T-cell (primary cell): ENCODE measurements at regions not wholly inside any gene's neighbourhood (a gene's known extent, or its start where the extent isn't known, plus 50 kb on each side); places are given as distances from the start of the nearest gene placed in this dataset.

ENCODE experiments used
- ATAC-seq, 4 experiments: fragments of 200-7000 bp in 3 of 4; fragments of 150-1000 bp in 1 of 4; cut with Tn5 transposase; replicated peaks in 1 of 4; 1 replicate in 3 of 4; 2 replicates in 1 of 4; pipeline ENCODE4 v1.10.0; 2021; ENCODE audit warnings: moderate library complexity in 3 of 4, mild to moderate bottlenecking in 2 of 4, moderate number of reproducible peaks in 1 of 4
- CTCF ChIA-PET, 2 donors: fragments of 300-600 bp; sonication (Branson Sonifier 250); formaldehyde crosslinking; loops; one replicate each; lab custom pipeline; 2022; ENCODE audit warnings: antibody characterized with exemption in 2 of 2; lab: Charles Lee
- POLR2A ChIA-PET, 2 donors: fragments of 300-600 bp; sonication (Branson Sonifier 250); formaldehyde crosslinking; loops; one replicate each; lab custom pipeline; 2022; ENCODE audit warnings: antibody characterized with exemption in 2 of 2; lab: Charles Lee
- DNase-seq, 35 experiments: peaks; one replicate each; pipeline versions ENCODE4 v3.0.0 to v3.0.0-alpha.2; 2013 to 2023
- H3K27ac ChIP-seq: one replicate; pipeline ENCODE4 v1.5.1; 2013; ENCODE audit warnings: low read length
- H3K27me3 ChIP-seq, 2 experiments: replicated peaks in 1 of 2; 1 replicate in 1 of 2; 2 replicates in 1 of 2; pipeline versions ENCODE4 v1.6.1 to v1.7.0; 2013; ENCODE audit warnings: low read length in 1 of 2, mixed read lengths in 1 of 2; ENCODE audit not compliant: control insufficient read depth in 2 of 2, insufficient read depth in 2 of 2; ENCODE audit errors: extremely low read depth in 1 of 2
- H3K36me3 ChIP-seq, 2 donors: 1 replicate in 1 of 2; 2 replicates in 1 of 2; pipeline versions ENCODE4 v1.6.1 to v1.7.0; 2013; ENCODE audit warnings: low read length in 1 of 2; ENCODE audit not compliant: control insufficient read depth in 2 of 2, insufficient read depth in 1 of 2; ENCODE audit errors: extremely low read depth in 1 of 2
- H3K4me1 ChIP-seq, 2 experiments: 1 replicate in 1 of 2; 2 replicates in 1 of 2; pipeline versions ENCODE4 v1.6.1 to v1.7.0; 2013; ENCODE audit warnings: low read length in 2 of 2, mixed read lengths in 1 of 2; ENCODE audit not compliant: insufficient read depth in 2 of 2, control insufficient read depth in 1 of 2; ENCODE audit errors: extremely low read depth in 1 of 2
- H3K4me3 ChIP-seq, 2 donors: 1 replicate in 1 of 2; 2 replicates in 1 of 2; pipeline versions ENCODE4 v1.5.1 to v1.7.0; 2013; ENCODE audit warnings: mild to moderate bottlenecking in 2 of 2, low read length in 1 of 2, moderate library complexity in 1 of 2; ENCODE audit not compliant: control insufficient read depth in 1 of 2; ENCODE audit errors: extremely low read depth in 1 of 2
- H3K9me3 ChIP-seq: 2 replicates; pipeline ENCODE4 v1.7.0; 2013
- H3K27ac Mint-ChIP-seq, 2 donors: one replicate each; pipeline ENCODE4 v1.8.0; 2020 to 2021; ENCODE audit warnings: mild to moderate bottlenecking in 2 of 2, mixed read lengths in 2 of 2
- H3K27me3 Mint-ChIP-seq, 2 donors: one replicate each; pipeline ENCODE4 v1.8.0; 2021 to 2022; ENCODE audit warnings: mixed read lengths in 2 of 2
- H3K36me3 Mint-ChIP-seq: one replicate; pipeline ENCODE4 v1.8.0; 2021; ENCODE audit warnings: mixed read lengths
- H3K4me1 Mint-ChIP-seq, 3 donors: one replicate each; pipeline ENCODE4 v1.8.0; 2020 to 2022; ENCODE audit warnings: mixed read lengths in 3 of 3, mild to moderate bottlenecking in 1 of 3
- H3K4me3 Mint-ChIP-seq, 3 donors: one replicate each; pipeline ENCODE4 v1.8.0; 2020 to 2022; ENCODE audit warnings: mild to moderate bottlenecking in 3 of 3, mixed read lengths in 3 of 3, moderate library complexity in 3 of 3
- H3K9me3 Mint-ChIP-seq, 3 donors: one replicate each; pipeline ENCODE4 v1.8.0; 2020 to 2022; ENCODE audit warnings: mixed read lengths in 3 of 3
- WGBS: methylation state at CpG from one replicate; pipeline ENCODE4 v1.1.5; 2013; ENCODE audit warnings: missing lambda C conversion rate; ENCODE audit not compliant: insufficient coverage; 5-methylcytosine and 5-hydroxymethylcytosine counted together

DNA sequence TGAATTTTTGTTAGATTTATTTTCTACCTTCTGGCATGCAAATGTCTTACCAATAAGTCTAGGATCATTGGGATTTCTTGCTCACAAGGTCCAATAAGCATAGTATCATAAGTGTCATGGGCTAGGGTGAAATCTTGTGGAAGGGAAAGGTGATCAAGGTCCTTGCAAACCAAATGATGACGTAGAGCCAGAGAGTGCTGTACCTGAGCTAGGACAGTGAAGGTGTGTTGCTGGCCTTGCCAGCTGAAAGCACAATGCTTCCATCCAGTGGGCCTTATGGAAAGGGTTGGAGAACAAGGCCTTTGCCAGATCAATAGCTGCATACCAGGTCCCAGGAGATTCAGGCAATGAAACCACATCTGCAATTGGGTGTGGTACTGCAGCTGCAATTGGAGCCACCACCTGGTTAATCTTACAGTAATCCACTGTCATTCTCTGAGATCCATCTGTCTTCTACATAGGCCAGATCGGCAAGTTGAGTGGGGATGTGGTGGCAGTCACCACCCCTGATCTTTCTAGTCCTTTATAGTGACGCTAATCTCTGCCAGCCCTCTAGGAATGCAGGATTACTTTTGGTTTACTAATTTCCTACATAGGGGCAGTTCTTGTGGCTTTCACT is 208.9 kb upstream of the MYL2 start:
- H3K27ac Mint-ChIP-seq = no peak overlapping the region
- CTCF ChIA-PET = no interaction called here
- 100% methylated on average over 1 of the region's 3 CpGs for WGBS

DNA sequence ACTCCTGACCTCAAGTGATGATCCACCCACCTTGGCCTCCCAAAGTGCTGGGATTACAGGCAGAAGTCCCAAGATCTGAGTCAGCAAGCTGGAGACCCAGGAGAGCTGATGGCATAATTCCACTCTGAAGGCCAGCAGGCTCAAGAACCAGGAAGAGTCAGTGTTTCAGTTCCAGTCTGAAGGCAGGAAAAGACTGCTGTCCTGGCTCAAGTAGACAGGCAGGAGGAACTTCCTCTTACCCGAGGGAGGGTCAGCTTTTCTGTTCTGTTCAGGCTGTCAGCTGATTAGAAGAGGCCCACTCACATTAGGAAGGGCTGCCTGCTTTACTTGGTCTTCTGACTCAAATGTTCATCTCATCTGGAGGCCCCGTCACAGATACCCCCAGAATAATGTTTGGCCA is 206.0 kb upstream of the MYL2 start:
- 64% methylated on average over 2 of the region's 2 CpGs for WGBS
- H3K36me3 ChIP-seq = no peaks in the 10 kb centered on the region
- Mint-ChIP-seq H3K4me1 (no peaks in the 10 kb centered on the region), H3K27me3 (peaks cover 3 to 4% of the 10 kb centered on the region in 2 donors), H3K4me3 (no peak overlapping the region), H3K9me3 (no peaks in the 10 kb centered on the region), H3K27ac (no peak overlapping the region), H3K36me3 (no peaks in the 10 kb centered on the region)
- H3K27me3 ChIP-seq = peaks cover 0 to 7% of the 10 kb centered on the region in 2 experiments
- H3K27ac ChIP-seq = no peak overlapping the region
- H3K9me3 ChIP-seq = no peaks in the 10 kb centered on the region
- POLR2A ChIA-PET = no interaction called here
- no peak overlapping the region for H3K4me3 ChIP-seq
- no peaks in the 10 kb centered on the region for H3K4me1 ChIP-seq
- DNase-seq = no peak
- ATAC-seq = no peak
- CTCF ChIA-PET = no interaction called here

More for the DNA sequence above, 208.9 kb upstream of the MYL2 start:
- Mint-ChIP-seq H3K4me1 (no peaks in the 10 kb centered on the region), H3K36me3 (no peaks in the 10 kb centered on the region), H3K27me3 (peaks cover 1 to 4% of the 10 kb centered on the region in 2 donors), H3K4me3 (no peak overlapping the region), H3K9me3 (no peaks in the 10 kb centered on the region)
- POLR2A ChIA-PET = no interaction called here
- Histone ChIP-seq H3K4me3 (no peak overlapping the region), H3K9me3 (no peaks in the 10 kb centered on the region), H3K27me3 (no peaks in the 10 kb centered on the region), H3K4me1 (no peaks in the 10 kb centered on the region), H3K36me3 (no peaks in the 10 kb centered on the region), H3K27ac (no peak overlapping the region)
- DNase-seq (no peak), ATAC-seq (no peak)

DNA sequence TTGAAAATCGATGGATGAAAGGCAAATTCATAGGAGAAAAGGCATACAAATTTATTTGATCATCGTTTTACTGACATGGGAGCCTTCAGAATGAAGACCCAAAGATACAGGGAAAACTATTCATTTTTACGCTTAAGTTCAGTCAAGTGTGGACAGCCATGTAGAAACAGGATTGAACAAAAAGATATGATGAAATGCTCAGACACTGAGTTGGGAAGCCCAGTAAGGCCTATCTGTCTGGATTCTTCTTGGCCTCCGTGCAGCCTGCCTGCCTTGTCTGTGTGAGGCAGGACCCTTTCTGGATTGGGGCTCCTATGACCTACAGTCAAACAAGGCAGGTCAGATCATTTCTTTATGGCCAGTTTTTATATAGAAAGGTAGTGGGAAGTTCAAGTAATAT is 203.8 kb upstream of the MYL2 start:
- no peaks in the 10 kb centered on the region for H3K36me3 Mint-ChIP-seq
- no peak for ATAC-seq
- Histone ChIP-seq H3K9me3 (no peaks in the 10 kb centered on the region), H3K27ac (no peak overlapping the region), H3K27me3 (peaks cover 0 to 9% of the 10 kb centered on the region in 2 experiments), H3K4me1 (no peaks in the 10 kb centered on the region), H3K4me3 (no peak overlapping the region), H3K36me3 (no peaks in the 10 kb centered on the region)
- H3K4me3 Mint-ChIP-seq = no peak overlapping the region
- no peaks in the 10 kb centered on the region for H3K9me3 Mint-ChIP-seq
- H3K4me1 Mint-ChIP-seq = no peaks in the 10 kb centered on the region
- DNase-seq = no peak
- 91% methylated on average over 2 of the region's 4 CpGs for WGBS
- H3K27ac Mint-ChIP-seq = no peak overlapping the region
- POLR2A ChIA-PET = no interaction called here
- CTCF ChIA-PET = no interaction called here
- peaks cover 5 to 8% of the 10 kb centered on the region in 2 donors for H3K27me3 Mint-ChIP-seq

DNA sequence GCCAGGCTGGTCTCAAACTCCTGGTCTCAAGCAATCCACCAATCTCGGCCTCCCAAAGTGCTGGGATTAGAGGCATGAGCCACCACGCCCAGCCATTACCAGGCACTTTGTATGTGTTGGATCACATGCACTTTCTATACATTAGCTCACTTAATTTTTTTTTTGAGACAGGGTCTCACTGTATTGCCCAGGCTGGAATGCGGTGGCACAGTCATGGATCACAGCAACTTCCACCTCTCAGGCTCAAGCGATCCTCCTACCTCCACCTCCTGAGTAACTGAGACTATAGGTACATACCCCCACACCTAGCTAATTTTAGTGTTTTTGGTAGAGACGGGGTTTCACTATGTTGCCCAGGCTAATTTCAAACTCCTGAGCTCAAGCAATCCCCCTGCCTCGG is 203.0 kb upstream of the MYL2 start:
- Histone ChIP-seq H3K27ac (no peak overlapping the region), H3K36me3 (no peaks in the 10 kb centered on the region), H3K9me3 (no peaks in the 10 kb centered on the region), H3K27me3 (peaks cover 0 to 9% of the 10 kb centered on the region in 2 experiments), H3K4me1 (no peaks in the 10 kb centered on the region), H3K4me3 (no peak overlapping the region)
- DNase-seq (no peak), ATAC-seq (no peak)
- H3K4me3 Mint-ChIP-seq = no peak overlapping the region
- H3K27me3 Mint-ChIP-seq = peaks cover 5 to 8% of the 10 kb centered on the region in 2 donors
- ChIA-PET CTCF (no interaction called here), POLR2A (no interaction called here)
- H3K36me3 Mint-ChIP-seq = no peaks in the 10 kb centered on the region
- no peak overlapping the region for H3K27ac Mint-ChIP-seq
- no peaks in the 10 kb centered on the region for H3K4me1 Mint-ChIP-seq
- 76% methylated on average over 2 of the region's 6 CpGs for WGBS
- no peaks in the 10 kb centered on the region for H3K9me3 Mint-ChIP-seq

DNA sequence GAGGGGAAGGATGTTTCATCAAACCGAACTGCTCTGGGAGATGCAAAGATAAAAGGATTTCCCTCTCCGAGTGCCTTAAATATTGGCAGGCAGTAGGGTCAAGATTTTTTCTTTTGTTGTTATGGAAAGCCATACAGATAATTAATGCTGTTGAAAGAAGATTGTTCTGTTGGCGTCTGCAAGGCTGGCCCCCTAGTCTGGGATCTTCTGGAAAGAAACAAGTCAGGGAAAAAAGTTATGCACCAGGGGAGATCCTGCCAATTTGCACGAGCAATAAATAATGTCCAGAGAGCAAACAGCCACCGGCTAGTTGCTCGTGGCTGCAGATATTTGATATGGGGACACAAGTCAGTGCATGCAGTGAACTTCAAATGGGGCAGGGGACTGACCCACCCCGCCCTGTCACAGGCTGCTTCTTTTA is 202.1 kb upstream of the MYL2 start:
- ChIA-PET POLR2A (no interaction called here), CTCF (no interaction called here)
- H3K9me3 Mint-ChIP-seq = no peaks in the 10 kb centered on the region
- H3K4me1 Mint-ChIP-seq = no peaks in the 10 kb centered on the region
- no peak overlapping the region for H3K27ac Mint-ChIP-seq
- WGBS = 69% methylated on average over 4 of the region's 7 CpGs
- Histone ChIP-seq H3K27me3 (peaks cover 0 to 9% of the 10 kb centered on the region in 2 experiments), H3K27ac (no peak overlapping the region), H3K9me3 (no peaks in the 10 kb centered on the region), H3K4me1 (no peaks in the 10 kb centered on the region), H3K36me3 (no peaks in the 10 kb centered on the region), H3K4me3 (no peak overlapping the region)
- ATAC-seq = no peak
- H3K4me3 Mint-ChIP-seq = no peak overlapping the region
- no peak for DNase-seq
- peaks cover 5 to 8% of the 10 kb centered on the region in 2 donors for H3K27me3 Mint-ChIP-seq
- H3K36me3 Mint-ChIP-seq = no peaks in the 10 kb centered on the region

DNA sequence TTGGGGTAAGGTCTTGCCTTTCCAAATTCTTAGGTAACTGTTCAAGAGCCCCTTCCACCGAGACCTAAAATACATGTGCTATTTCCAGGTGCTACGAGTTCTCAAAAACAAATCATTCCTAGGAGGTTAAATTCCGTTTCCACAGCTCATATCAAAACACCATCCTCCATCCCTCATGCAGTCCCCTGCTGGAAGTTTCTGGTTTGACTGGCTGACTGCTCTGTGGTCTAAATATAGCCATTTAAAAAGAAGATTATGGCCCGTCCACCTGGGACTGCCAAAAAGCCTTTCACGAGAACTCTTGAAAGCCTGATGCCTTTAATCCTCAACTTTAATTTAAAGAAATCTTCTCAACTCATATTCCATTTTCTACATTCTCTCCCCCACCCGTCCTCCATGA is 201.5 kb upstream of the MYL2 start:
- CTCF ChIA-PET = no interaction called here
- H3K9me3 ChIP-seq = no peaks in the 10 kb centered on the region
- ATAC-seq = no peak
- DNase-seq = no peak
- 100% methylated on average over 1 of the region's 6 CpGs for WGBS
- no peak overlapping the region for H3K27ac ChIP-seq
- H3K4me3 Mint-ChIP-seq = no peak overlapping the region
- H3K9me3 Mint-ChIP-seq = no peaks in the 10 kb centered on the region
- H3K36me3 ChIP-seq = no peaks in the 10 kb centered on the region
- no peaks in the 10 kb centered on the region for H3K36me3 Mint-ChIP-seq
- POLR2A ChIA-PET = no interaction called here
- H3K27ac Mint-ChIP-seq = no peak overlapping the region
- H3K4me1 Mint-ChIP-seq = no peaks in the 10 kb centered on the region
- H3K4me1 ChIP-seq = no peaks in the 10 kb centered on the region
- peaks cover 0 to 9% of the 10 kb centered on the region in 2 experiments for H3K27me3 ChIP-seq
- H3K4me3 ChIP-seq = no peak overlapping the region
- H3K27me3 Mint-ChIP-seq = peaks cover 7 to 8% of the 10 kb centered on the region in 2 donors
